ENCODE measurements at regions not wholly inside any gene's neighbourhood (a gene's known extent, or its start where the extent isn't known, plus 50 kb on each side); places are given as distances from the start of the nearest gene placed in this dataset.

DNA sequence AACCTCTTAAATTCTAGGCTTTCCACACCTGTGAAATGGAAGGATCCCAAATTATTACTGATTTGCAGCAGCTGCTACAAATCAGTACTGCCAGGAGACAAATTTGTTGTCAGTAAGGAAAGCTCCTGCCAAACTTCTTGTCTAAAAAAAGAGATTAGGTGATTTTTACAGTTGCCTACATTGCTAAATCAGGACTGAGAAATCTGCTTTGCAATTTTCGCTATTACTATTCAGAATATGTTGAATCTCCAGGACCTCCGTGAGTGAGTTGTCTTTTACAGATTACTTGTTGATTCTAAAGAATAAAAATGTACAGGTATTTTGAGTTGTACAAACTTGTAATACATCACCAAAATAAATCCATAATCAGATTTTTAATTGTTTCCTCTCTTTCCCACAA, 1815.9 kb downstream of the PCDH9 start (continued):
- TF ChIP-seq, protein P1, sequence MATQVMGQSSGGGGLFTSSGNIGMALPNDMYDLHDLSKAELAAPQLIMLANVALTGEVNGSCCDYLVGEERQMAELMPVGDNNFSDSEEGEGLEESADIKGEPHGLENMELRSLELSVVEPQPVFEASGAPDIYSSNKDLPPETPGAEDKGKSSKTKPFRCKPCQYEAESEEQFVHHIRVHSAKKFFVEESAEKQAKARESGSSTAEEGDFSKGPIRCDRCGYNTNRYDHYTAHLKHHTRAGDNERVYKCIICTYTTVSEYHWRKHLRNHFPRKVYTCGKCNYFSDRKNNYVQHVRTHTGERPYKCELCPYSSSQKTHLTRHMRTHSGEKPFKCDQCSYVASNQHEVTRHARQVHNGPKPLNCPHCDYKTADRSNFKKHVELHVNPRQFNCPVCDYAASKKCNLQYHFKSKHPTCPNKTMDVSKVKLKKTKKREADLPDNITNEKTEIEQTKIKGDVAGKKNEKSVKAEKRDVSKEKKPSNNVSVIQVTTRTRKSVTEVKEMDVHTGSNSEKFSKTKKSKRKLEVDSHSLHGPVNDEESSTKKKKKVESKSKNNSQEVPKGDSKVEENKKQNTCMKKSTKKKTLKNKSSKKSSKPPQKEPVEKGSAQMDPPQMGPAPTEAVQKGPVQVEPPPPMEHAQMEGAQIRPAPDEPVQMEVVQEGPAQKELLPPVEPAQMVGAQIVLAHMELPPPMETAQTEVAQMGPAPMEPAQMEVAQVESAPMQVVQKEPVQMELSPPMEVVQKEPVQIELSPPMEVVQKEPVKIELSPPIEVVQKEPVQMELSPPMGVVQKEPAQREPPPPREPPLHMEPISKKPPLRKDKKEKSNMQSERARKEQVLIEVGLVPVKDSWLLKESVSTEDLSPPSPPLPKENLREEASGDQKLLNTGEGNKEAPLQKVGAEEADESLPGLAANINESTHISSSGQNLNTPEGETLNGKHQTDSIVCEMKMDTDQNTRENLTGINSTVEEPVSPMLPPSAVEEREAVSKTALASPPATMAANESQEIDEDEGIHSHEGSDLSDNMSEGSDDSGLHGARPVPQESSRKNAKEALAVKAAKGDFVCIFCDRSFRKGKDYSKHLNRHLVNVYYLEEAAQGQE (IDR thresholded peaks at IDR 0.05) = no peak
- TF ChIP-seq YY1 (IDR thresholded peaks at IDR 0.05) = no peak
- TF ChIP-seq RAD21 (IDR thresholded peaks at IDR 0.05) = no peak
- no peak for TF ChIP-seq RXRA (IDR thresholded peaks at IDR 0.05)
- TF ChIP-seq EGR1 (IDR thresholded peaks at IDR 0.05; ENCODE audit: low read depth in 2 of 2) = no peak

DNA sequence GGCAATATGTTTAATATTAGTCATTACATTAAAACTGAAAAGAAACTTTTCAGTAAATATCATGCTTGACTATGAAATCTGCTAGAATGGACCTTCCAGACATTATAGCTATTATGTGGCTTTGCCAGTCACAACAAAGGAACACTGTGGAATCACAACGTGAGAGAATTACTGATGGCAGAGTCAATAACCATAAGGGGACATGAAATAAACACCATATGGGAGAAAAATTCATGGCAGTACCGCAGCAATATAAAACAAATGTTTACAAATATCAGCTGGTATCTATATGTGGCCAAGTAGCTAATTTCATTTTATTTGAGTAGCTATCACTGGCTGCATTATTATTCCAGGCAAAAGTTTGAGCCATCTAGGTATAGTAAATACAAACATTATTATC, 1818.6 kb downstream of the PCDH9 start:
- TF ChIP-seq TAF1 (conservative IDR thresholded peaks at IDR 0.05) (no peak), FOXA1 (IDR thresholded peaks at IDR 0.05) (no peak), FOXA2 (IDR thresholded peaks at IDR 0.05) (no peak)
- Histone ChIP-seq H3K27ac (ENCODE audit: low read depth in 1 of 2, low read length in 2 of 2) (no peak overlapping the region), H3K4me1 (ENCODE audit: control insufficient read depth in 4 of 4, insufficient read depth in 4 of 4, low read length in 3 of 4) (no peaks in the 10 kb centered on the region), H3K9ac (ENCODE audit: low read depth in 1 of 2, low read length in 2 of 2) (no peak overlapping the region), H3K4me3 (ENCODE audit: low read depth in 1 of 3, low read length in 3 of 3) (no peak overlapping the region), H3K27me3 (ENCODE audit: control insufficient read depth in 4 of 4, insufficient read depth in 4 of 4, low read length in 3 of 4) (peaks cover 0 to 2% (median 0%) of the 10 kb centered on the region in 4 donors), H3K36me3 (ENCODE audit: control insufficient read depth in 4 of 4, insufficient read depth in 3 of 4, low read depth in 1 of 4, low read length in 3 of 4) (no peaks in the 10 kb centered on the region), H3K9me3 (ENCODE audit: control insufficient read depth in 4 of 4, low read length in 3 of 4) (no peaks in the 10 kb centered on the region)
- 61% methylated on average over 2 of the region's 2 CpGs for whole genome bisulfite sequencing
- DNase-seq (ENCODE audit: low spot score) = no peak

DNA sequence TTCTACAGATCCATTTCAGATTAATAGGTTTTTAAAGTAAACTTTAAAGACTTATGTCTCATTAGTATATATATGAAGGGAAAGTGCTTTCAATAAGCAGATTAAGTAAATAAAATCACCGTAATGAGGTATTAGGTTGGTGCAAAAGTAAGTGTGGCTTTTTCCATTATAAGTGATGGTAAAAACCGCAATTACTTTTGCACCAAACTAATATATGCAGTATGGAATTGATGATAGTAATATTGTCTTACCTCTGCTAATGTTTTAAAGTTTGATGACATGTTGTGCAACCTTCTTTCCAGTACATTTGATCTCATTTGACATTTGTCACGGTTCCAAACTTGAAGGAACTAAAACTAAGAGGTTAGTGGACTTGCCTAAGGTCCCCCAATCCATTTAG, 1819.3 kb downstream of the PCDH9 start:
- H3K27me3 ChIP-seq (ENCODE audit: control insufficient read depth in 4 of 4, insufficient read depth in 4 of 4, low read length in 3 of 4) = peaks cover 0 to 2% (median 0%) of the 10 kb centered on the region in 4 donors
- H3K9me3 ChIP-seq (ENCODE audit: control insufficient read depth in 4 of 4, low read length in 3 of 4) = no peaks in the 10 kb centered on the region
- TF ChIP-seq GABPA (IDR thresholded peaks at IDR 0.05 in 1 of 2, conservative IDR thresholded peaks at IDR 0.05 in 1 of 2) = no peak
- TF ChIP-seq, protein P2, sequence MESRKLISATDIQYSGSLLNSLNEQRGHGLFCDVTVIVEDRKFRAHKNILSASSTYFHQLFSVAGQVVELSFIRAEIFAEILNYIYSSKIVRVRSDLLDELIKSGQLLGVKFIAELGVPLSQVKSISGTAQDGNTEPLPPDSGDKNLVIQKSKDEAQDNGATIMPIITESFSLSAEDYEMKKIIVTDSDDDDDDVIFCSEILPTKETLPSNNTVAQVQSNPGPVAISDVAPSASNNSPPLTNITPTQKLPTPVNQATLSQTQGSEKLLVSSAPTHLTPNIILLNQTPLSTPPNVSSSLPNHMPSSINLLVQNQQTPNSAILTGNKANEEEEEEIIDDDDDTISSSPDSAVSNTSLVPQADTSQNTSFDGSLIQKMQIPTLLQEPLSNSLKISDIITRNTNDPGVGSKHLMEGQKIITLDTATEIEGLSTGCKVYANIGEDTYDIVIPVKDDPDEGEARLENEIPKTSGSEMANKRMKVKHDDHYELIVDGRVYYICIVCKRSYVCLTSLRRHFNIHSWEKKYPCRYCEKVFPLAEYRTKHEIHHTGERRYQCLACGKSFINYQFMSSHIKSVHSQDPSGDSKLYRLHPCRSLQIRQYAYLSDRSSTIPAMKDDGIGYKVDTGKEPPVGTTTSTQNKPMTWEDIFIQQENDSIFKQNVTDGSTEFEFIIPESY (IDR thresholded peaks at IDR 0.05) = no peak
- TF ChIP-seq, protein P3, sequence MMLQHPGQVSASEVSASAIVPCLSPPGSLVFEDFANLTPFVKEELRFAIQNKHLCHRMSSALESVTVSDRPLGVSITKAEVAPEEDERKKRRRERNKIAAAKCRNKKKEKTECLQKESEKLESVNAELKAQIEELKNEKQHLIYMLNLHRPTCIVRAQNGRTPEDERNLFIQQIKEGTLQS (IDR thresholded peaks at IDR 0.05) = no peak
- TF ChIP-seq, protein P4, sequence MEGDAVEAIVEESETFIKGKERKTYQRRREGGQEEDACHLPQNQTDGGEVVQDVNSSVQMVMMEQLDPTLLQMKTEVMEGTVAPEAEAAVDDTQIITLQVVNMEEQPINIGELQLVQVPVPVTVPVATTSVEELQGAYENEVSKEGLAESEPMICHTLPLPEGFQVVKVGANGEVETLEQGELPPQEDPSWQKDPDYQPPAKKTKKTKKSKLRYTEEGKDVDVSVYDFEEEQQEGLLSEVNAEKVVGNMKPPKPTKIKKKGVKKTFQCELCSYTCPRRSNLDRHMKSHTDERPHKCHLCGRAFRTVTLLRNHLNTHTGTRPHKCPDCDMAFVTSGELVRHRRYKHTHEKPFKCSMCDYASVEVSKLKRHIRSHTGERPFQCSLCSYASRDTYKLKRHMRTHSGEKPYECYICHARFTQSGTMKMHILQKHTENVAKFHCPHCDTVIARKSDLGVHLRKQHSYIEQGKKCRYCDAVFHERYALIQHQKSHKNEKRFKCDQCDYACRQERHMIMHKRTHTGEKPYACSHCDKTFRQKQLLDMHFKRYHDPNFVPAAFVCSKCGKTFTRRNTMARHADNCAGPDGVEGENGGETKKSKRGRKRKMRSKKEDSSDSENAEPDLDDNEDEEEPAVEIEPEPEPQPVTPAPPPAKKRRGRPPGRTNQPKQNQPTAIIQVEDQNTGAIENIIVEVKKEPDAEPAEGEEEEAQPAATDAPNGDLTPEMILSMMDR (IDR thresholded peaks at IDR 0.05; ENCODE audit: low read depth, low read length, missing input control) = no peak
- TF ChIP-seq HNF4A (conservative IDR thresholded peaks at IDR 0.05) = no peak
- TF ChIP-seq TAF1 (conservative IDR thresholded peaks at IDR 0.05) = no peak
- TF ChIP-seq, protein P5, sequence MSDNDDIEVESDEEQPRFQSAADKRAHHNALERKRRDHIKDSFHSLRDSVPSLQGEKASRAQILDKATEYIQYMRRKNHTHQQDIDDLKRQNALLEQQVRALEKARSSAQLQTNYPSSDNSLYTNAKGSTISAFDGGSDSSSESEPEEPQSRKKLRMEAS (IDR thresholded peaks at IDR 0.05) = no peak
- no peak for TF ChIP-seq YY1 (IDR thresholded peaks at IDR 0.05)
- TF ChIP-seq EGR1 (IDR thresholded peaks at IDR 0.05; ENCODE audit: low read depth in 2 of 2) = no peak
- no peak for TF ChIP-seq HNF4G (IDR thresholded peaks at IDR 0.05)
- TF ChIP-seq, protein P1 (IDR thresholded peaks at IDR 0.05) = no peak
- no peak for TF ChIP-seq FOXA2 (IDR thresholded peaks at IDR 0.05)
- no peak for TF ChIP-seq RAD21 (IDR thresholded peaks at IDR 0.05)
- no peak for TF ChIP-seq RXRA (IDR thresholded peaks at IDR 0.05)
- no peak for TF ChIP-seq SP1 (IDR thresholded peaks at IDR 0.05)
- TF ChIP-seq FOXA1 (IDR thresholded peaks at IDR 0.05) = no peak
- TF ChIP-seq NR2F2 (IDR thresholded peaks at IDR 0.05) = no peak
- no peak for TF ChIP-seq JUND (IDR thresholded peaks at IDR 0.05)
- no peak overlapping the region for H3K9ac ChIP-seq (ENCODE audit: low read depth in 1 of 2, low read length in 2 of 2)
- 78% methylated on average over 3 of the region's 3 CpGs for WGBS
- H3K27ac ChIP-seq (ENCODE audit: low read depth in 1 of 2, low read length in 2 of 2) = no peak overlapping the region
- DNase-seq (ENCODE audit: low spot score) = no peak
- no peaks in the 10 kb centered on the region for H3K36me3 ChIP-seq (ENCODE audit: control insufficient read depth in 4 of 4, insufficient read depth in 3 of 4, low read depth in 1 of 4, low read length in 3 of 4)
- H3K4me1 ChIP-seq (ENCODE audit: control insufficient read depth in 4 of 4, insufficient read depth in 4 of 4, low read length in 3 of 4) = no peaks in the 10 kb centered on the region
- no peak overlapping the region for H3K4me3 ChIP-seq (ENCODE audit: low read depth in 1 of 3, low read length in 3 of 3)

Measured in liver (tissue), 8 donors.